NT2/D1 (cell line): ENCODE measurements at regions not wholly inside any gene's neighbourhood (a gene's known extent, or its start where the extent isn't known, plus 50 kb on each side); places are given as distances from the start of the nearest gene placed in this dataset.
"Not testable (repeated sequence)": the region's sequence is repeated elsewhere in the genome, so short reads cannot be mapped to it uniquely, and the experiment has no call there.

ENCODE experiments used
- DNase-seq: peaks from one replicate; pipeline ENCODE4 v3.0.0-alpha.2; 2011; ENCODE audit warnings: low read depth, low spot score
- H3K27me3 ChIP-seq: 2 replicates; pipeline ENCODE4 v1.6.0; 2011; ENCODE audit warnings: mild to moderate bottlenecking; ENCODE audit not compliant: insufficient read length, insufficient read depth
- H3K36me3 ChIP-seq: 2 replicates; pipeline ENCODE4 v1.6.1; 2011; ENCODE audit warnings: mild to moderate bottlenecking, low read length, mixed read lengths; ENCODE audit not compliant: insufficient read depth, insufficient read length
- H3K4me1 ChIP-seq: 2 replicates; pipeline ENCODE4 v1.5.1; 2011; ENCODE audit not compliant: insufficient read depth, insufficient read length
- H3K4me3 ChIP-seq: 2 replicates; pipeline ENCODE4 v1.5.1; 2011; ENCODE audit warnings: low read depth; ENCODE audit not compliant: insufficient read length
- H3K9ac ChIP-seq: 2 replicates; pipeline ENCODE4 v1.6.0; 2011; ENCODE audit warnings: low read depth; ENCODE audit not compliant: insufficient read length
- H3K9me3 ChIP-seq: 2 replicates; pipeline ENCODE4 v1.5.1; 2011; ENCODE audit warnings: mild to moderate bottlenecking, low read length; ENCODE audit not compliant: insufficient read depth
- SUZ12 ChIP-seq: IDR thresholded peaks from 2 replicates; pipeline ENCODE4 v1.6.1; 2011; ENCODE audit not compliant: insufficient read length, insufficient read depth; ENCODE audit errors: extremely low read depth
- YY1 ChIP-seq: IDR thresholded peaks from 2 replicates; pipeline ENCODE4 v1.6.1; 2011; ENCODE audit not compliant: insufficient read length, insufficient read depth
- ZNF274 ChIP-seq: IDR thresholded peaks from 2 replicates; pipeline ENCODE4 v1.6.1; 2011; ENCODE audit warnings: mild to moderate bottlenecking, low read depth, low read length

DNA sequence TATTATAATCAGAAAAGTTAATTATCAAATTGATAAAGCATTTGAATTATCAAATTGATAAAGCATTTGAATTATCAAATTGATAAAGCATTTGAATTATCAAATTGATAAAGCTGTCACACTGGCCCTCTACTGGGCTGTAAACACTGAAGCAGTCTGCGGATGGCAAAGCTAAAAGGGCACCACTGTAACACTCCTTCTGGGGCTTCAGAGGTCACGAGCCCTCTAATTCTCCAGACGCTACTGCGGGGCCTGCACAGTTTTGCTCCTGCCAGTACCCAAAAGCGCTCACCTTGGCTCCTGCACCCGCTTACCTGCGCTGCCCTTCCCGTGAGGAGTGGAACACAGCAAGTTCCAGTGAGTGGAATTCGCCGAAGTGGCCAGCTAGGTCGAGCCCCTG, 409.0 kb upstream of the KCNMB2 start:
- TF ChIP-seq YY1 (no peak), ZNF274 (no peak), SUZ12 (no peak)
- Histone ChIP-seq H3K9me3 (no peaks in the 10 kb centered on the region; the same call in 1 of the 2 replicates), H3K9ac (no peak overlapping the region), H3K36me3 (no peaks in the 10 kb centered on the region), H3K4me1 (no peaks in the 10 kb centered on the region), H3K4me3 (no peak overlapping the region), H3K27me3 (no peaks in the 10 kb centered on the region)
- no peak for DNase-seq

DNA sequence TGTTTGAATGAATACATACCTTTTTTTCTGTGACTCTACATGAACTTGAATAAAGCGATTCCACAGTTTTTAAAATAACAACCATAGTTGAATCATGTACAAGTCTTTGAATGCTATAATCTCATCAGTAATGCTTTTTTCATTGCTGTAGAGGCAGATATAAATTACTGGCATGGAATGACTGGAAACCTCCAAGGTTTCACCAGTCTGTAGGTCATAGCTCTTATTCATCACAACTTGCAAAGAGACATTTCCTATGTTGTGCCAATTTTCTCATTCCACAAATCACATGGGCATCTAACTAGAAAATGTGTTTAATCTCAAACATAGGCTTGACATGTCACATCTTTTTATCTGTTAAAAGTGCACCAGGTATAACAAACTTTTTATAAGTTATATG, 407.1 kb upstream of the KCNMB2 start:
- H3K36me3 ChIP-seq: no peaks in the 10 kb centered on the region
- no peaks in the 10 kb centered on the region for H3K4me1 ChIP-seq
- no peak overlapping the region for H3K9ac ChIP-seq
- H3K27me3 ChIP-seq: no peaks in the 10 kb centered on the region
- DNase-seq: no peak
- TF ChIP-seq ZNF274: no peak
- no peak for TF ChIP-seq SUZ12
- TF ChIP-seq YY1: no peak
- H3K9me3 ChIP-seq: no peaks in the 10 kb centered on the region; the same call in 1 of the 2 replicates
- no peak overlapping the region for H3K4me3 ChIP-seq

DNA sequence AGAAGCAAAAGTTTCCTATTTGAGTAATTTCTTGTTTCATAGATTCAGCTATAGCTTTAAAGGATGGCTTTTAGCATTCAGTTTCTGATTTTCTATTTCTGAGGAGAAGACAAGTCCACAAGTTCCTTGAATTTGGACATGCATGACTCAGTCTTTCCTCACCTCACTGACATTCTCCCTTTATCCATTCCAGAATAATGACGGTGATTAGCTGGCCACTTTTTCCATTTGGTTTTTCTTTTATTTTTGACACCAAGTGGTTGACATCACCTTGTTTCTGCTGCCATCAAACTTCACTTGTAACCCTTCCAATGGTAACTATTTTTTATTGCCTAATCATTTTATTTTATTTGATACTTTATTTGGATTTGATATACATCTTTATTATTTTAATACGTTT, 404.4 kb upstream of the KCNMB2 start:
- Histone ChIP-seq H3K9me3 (no peaks in the 10 kb centered on the region; the same call in 1 of the 2 replicates), H3K27me3 (no peaks in the 10 kb centered on the region), H3K36me3 (no peaks in the 10 kb centered on the region), H3K4me3 (no peak overlapping the region), H3K4me1 (no peaks in the 10 kb centered on the region), H3K9ac (no peak overlapping the region)
- DNase-seq: no peak
- TF ChIP-seq YY1 (no peak), ZNF274 (no peak)

DNA sequence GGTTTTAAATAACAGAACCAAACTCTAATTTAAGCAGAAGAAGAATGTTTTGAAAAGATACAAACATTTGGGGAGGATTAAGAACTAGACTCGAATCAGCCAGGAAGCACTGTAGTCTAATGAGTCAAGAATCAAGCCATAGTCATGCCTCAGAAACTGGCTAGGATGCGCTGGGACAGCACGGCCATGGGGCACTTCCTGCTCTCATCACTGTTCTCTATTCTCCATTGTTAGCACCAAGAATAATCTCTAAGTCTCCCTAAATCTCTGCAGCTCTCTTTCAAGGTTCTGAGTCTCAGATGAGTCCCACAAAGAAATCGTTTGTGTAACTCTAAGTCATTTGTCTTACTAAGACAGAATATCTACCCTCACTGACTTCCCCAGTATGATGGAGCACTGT, 399.0 kb upstream of the KCNMB2 start:
- Histone ChIP-seq H3K4me3 (no peak overlapping the region), H3K9me3 (no peaks in the 10 kb centered on the region), H3K36me3 (no peaks in the 10 kb centered on the region), H3K9ac (no peak overlapping the region), H3K27me3 (no peaks in the 10 kb centered on the region), H3K4me1 (no peaks in the 10 kb centered on the region)
- TF ChIP-seq SUZ12 (no peak), YY1 (no peak), ZNF274 (no peak)
- no peak for DNase-seq

DNA sequence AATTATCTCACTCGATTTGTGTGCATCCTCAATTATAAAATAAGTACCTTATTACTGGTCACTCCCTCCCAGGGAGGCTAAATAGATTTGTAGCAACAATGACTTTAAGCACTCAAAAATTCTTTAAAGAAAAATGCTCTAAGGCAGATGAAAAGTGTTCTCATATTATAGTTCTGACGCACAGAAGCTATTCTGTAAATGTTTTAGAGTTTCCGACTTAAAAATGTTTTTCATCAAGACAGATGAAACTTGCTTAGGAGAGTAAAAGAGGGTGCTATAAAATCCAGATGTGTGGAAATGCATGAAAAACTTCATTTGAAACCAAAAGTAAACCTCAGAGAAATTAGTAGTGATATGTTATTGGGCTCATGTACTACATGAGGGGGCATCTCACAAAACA, 398.4 kb upstream of the KCNMB2 start:
- H3K9me3 ChIP-seq: no peaks in the 10 kb centered on the region

DNA sequence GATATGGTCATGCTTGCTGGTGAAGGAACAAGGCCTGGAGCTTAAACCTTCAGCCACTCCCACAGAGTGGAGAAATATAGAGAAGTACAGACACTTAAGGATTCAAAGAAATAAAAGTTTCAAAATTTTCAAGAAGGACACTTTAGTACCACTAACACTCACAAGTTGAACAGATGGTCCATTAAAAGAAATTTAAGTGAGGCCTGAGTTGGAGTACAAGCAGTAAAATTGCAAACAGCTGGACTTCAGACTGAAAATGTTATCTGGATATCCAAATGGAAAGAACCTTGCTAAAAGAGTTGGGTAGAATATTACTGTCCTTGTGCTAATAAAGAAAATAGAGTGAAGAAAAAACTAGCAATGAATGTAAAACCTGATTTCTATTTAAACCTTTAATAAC, 397.1 kb upstream of the KCNMB2 start:
- H3K27me3 ChIP-seq: no peaks in the 10 kb centered on the region
- TF ChIP-seq SUZ12: no peak
- TF ChIP-seq ZNF274: no peak
- no peak for TF ChIP-seq YY1
- DNase-seq: no peak
- no peak overlapping the region for H3K4me3 ChIP-seq
- H3K4me1 ChIP-seq: no peaks in the 10 kb centered on the region
- H3K9ac ChIP-seq: no peak overlapping the region
- no peaks in the 10 kb centered on the region for H3K36me3 ChIP-seq
- no peaks in the 10 kb centered on the region for H3K9me3 ChIP-seq

More for the DNA sequence above, 398.4 kb upstream of the KCNMB2 start:
- Histone ChIP-seq H3K27me3 (no peaks in the 10 kb centered on the region), H3K4me3 (no peak overlapping the region), H3K4me1 (no peaks in the 10 kb centered on the region), H3K36me3 (no peaks in the 10 kb centered on the region), H3K9ac (no peak overlapping the region)
- TF ChIP-seq SUZ12: no peak
- DNase-seq: no peak

DNA sequence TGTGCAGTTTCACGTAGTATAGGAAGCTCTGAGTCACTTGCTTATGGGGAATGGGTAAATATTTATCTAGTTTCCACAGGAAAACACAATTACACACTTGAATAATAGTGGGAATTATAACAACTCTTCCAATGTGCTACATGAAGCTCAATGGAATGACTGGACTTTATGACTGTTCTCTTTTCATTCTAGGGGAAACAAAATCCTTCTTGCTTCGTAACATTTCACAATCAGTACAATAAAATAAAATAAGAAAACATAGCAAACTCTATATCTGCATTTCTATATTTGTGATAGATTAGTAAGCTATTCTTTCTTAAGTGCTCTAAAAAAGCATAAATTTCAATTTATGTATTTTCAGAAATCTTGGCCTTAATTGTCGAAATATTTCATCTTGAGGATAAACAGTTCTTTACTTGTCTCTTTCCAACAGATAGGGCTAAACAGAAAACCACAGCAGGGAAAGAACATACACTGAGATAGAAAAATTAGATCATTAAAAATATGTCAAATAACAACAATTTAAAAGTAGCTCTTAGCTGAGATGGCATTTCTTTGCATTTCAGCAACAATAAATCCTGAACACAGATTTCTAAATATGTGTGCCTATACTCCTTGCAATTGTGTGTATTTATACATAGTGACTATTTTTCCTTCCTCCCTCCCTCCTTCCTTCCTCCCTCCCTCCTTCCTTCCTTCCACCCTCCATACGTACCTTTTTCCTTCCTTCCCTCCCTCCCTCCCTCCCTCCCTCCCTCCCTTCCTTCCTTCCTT, 395.5 kb upstream of the KCNMB2 start:
- Histone ChIP-seq H3K4me3 (no peak overlapping the region), H3K4me1 (no peaks in the 10 kb centered on the region), H3K27me3 (no peaks in the 10 kb centered on the region), H3K9ac (no peak overlapping the region), H3K9me3 (no peaks in the 10 kb centered on the region), H3K36me3 (no peaks in the 10 kb centered on the region)
- DNase-seq: no peak
- TF ChIP-seq SUZ12 (no peak), ZNF274 (no peak), YY1 (no peak)

DNA sequence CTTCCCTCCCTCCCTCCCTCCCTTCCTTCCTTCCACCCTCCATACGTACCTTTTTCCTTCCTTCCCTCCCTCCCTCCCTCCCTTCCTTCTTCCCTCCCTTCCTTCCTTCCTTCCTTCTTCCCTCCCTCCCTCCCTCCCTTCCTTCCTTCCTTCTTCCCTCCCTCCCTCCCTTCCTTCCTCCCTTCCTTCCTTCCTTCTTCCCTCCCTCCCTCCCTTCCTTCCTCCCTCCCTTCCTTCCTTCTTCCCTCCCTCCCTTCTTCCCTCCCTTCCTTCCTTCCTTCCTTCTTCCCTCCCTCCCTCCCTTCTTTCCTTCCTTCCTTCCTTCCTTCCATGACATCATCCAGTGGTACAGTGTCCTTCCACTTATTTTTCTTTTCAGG, 394.9 kb upstream of the KCNMB2 start:
- not testable (repeated sequence) for H3K4me1 ChIP-seq, H3K36me3 ChIP-seq, DNase-seq, H3K9me3 ChIP-seq, H3K4me3 ChIP-seq, H3K9ac ChIP-seq, H3K27me3 ChIP-seq
